OCI-LY7 (cell line): ENCODE measurements at regions not wholly inside any gene's neighbourhood (a gene's known extent, or its start where the extent isn't known, plus 50 kb on each side); places are given as distances from the start of the nearest gene placed in this dataset.

Experiments used
- EZH2phosphoT487 ChIP-seq: fragments of 200-600 bp; sonication (generic); IDR thresholded peaks from 2 replicates; pipeline ENCODE4 v1.6.1; 2018; ENCODE audit warnings: low read depth, borderline replicate concordance, mild to moderate bottlenecking, mixed run types, antibody characterized with exemption, low read length, moderate library complexity, mixed read lengths
- TF ChIP-seq, protein P1 (sequence below): fragments of 200-600 bp; sonication (generic); conservative IDR thresholded peaks from 2 replicates; pipeline ENCODE4 v1.5.1; 2014; ENCODE audit warnings: mild to moderate bottlenecking, antibody characterized with exemption, low read length, moderate library complexity, mixed read lengths

DNA sequence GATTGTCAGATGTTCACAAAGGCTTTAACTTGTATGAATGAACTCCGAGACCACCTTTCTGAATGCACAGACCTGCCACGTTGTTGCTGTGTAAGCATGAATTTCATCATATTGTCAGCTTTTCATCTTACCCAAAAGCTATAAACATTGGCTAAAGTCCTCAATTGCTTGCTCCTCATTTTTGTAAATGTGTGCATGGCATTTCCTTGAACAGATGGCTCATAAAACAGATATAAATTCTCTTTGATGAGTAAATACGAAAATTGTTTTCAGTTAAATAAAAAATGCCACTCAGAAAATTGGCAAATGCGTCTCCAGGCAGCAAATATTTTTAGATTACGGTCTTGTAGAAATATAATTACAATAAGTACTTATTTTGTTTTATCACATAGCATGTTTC, 226.0 kb upstream of the NDN start:
- TF ChIP-seq, protein P1, sequence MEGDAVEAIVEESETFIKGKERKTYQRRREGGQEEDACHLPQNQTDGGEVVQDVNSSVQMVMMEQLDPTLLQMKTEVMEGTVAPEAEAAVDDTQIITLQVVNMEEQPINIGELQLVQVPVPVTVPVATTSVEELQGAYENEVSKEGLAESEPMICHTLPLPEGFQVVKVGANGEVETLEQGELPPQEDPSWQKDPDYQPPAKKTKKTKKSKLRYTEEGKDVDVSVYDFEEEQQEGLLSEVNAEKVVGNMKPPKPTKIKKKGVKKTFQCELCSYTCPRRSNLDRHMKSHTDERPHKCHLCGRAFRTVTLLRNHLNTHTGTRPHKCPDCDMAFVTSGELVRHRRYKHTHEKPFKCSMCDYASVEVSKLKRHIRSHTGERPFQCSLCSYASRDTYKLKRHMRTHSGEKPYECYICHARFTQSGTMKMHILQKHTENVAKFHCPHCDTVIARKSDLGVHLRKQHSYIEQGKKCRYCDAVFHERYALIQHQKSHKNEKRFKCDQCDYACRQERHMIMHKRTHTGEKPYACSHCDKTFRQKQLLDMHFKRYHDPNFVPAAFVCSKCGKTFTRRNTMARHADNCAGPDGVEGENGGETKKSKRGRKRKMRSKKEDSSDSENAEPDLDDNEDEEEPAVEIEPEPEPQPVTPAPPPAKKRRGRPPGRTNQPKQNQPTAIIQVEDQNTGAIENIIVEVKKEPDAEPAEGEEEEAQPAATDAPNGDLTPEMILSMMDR, result no peak
- no peak for TF ChIP-seq EZH2phosphoT487
